ENCODE measurements at regions not wholly inside any gene's neighbourhood (a gene's known extent, or its start where the extent isn't known, plus 50 kb on each side); places are given as distances from the start of the nearest gene placed in this dataset.

- DNase-seq = no peak
Measured at GRCh38 chr18:24741321-24741720, 280.9 kb downstream of the HRH4 start.

- no peak for DNase-seq
Measured at GRCh38 chr18:24741965-24742724, 281.7 kb downstream of the HRH4 start.

- no peak for DNase-seq
Measured at GRCh38 chr18:24754583-24755253, 294.3 kb downstream of the HRH4 start.

- no peak for DNase-seq
Measured at GRCh38 chr18:24756385-24756784, 295.9 kb downstream of the HRH4 start.

GRCh38 chr18:24757134-24757533 is 296.7 kb downstream of the HRH4 start:
- no peak for DNase-seq

- DNase-seq = no peak
Measured at GRCh38 chr18:24761765-24762164, 301.3 kb downstream of the HRH4 start.

GRCh38 chr18:24762511-24762910 is 302.1 kb downstream of the HRH4 start:
- DNase-seq = no peak

GRCh38 chr18:24763765-24764513 is 303.5 kb downstream of the HRH4 start:
- DNase-seq = no peak

- DNase-seq = no peak
Measured at GRCh38 chr18:24764766-24765165, 304.3 kb downstream of the HRH4 start.

- no peak for DNase-seq
Measured at GRCh38 chr18:24766376-24766775, 305.9 kb downstream of the HRH4 start.

- DNase-seq = no peak
Measured at GRCh38 chr18:24770311-24771024, 310.0 kb downstream of the HRH4 start.

GRCh38 chr18:24771300-24771699 is 310.9 kb downstream of the HRH4 start:
- DNase-seq = no peak

GRCh38 chr18:24773101-24773500 is 312.7 kb downstream of the HRH4 start:
- DNase-seq = no peak

GRCh38 chr18:24776019-24776418 is 315.6 kb downstream of the HRH4 start:
- DNase-seq = no peak

- DNase-seq = no peak
Measured at GRCh38 chr18:24778810-24779418, 318.5 kb downstream of the HRH4 start.

GRCh38 chr18:24782566-24782965 is 322.1 kb downstream of the HRH4 start:
- DNase-seq = no peak

- DNase-seq = no peak
Measured at GRCh38 chr18:24785019-24785418, 324.6 kb downstream of the HRH4 start.

- no peak for DNase-seq
Measured at GRCh38 chr18:24786027-24786426, 325.6 kb downstream of the HRH4 start.

GRCh38 chr18:24790347-24790746 is 329.9 kb downstream of the HRH4 start:
- no peak for DNase-seq

- DNase-seq = no peak
Measured at GRCh38 chr18:24791751-24792545, 331.5 kb downstream of the HRH4 start.

- no peak for DNase-seq
Measured at GRCh38 chr18:24793742-24794141, 333.3 kb downstream of the HRH4 start.

- DNase-seq = no peak
Measured at GRCh38 chr18:24795129-24795528, 334.7 kb downstream of the HRH4 start.
